ENCODE measurements at regions not wholly inside any gene's neighbourhood (a gene's known extent, or its start where the extent isn't known, plus 50 kb on each side); places are given as distances from the start of the nearest gene placed in this dataset.

DNA sequence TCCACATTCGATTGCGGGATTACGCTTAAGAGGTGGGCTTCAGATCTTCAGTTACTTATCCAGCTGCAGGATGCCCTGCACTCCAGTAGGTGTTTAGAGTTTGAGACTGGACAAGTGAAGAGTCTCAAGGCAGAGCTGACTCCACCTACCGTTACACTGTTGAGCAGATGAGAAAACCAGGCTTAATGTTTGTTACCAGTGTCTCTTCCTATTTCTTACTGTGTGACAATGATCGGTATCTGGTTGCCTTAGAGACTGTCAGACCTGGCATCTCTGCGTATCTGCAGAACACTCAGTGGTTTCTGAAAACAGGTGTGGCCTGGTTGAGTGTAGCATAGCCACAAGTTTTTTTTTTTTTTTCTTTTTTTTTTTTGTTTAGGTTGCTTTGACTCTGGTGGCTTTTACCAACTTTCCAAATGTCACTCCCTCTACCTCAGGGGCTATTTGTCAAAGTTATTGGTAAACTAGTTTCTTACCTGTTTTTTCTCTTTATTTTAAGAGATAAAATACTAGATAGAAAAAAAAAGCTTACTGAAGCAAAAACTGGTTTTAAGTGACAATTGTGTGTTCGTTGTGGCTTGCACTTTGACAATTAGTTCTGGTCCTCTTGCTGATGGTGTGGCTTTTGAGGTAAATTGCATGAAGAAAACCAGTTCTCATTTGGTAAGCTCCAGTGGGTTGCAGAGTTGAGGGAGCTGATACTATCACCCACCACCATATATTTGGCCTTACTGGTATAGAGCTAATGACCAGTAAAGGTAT, 284.8 kb downstream of the ETS1 start:
- CTCF ChIA-PET: interaction anchor here (1.0 to 2.4 kb wide), 4 partner anchors 9 to 145 kb away, joined by 3 to 6 read pairs (median 4); no protein-coding TSS in a partner anchor
- Histone ChIP-seq H3K9me1 (replicated peaks; ENCODE audit: control insufficient read depth, extremely low read depth, insufficient read depth, low read length) (no peaks in the 10 kb centered on the region), H3K4me1 (ENCODE audit: control insufficient read depth, extremely low read depth, insufficient read depth, low read length) (no peaks in the 10 kb centered on the region), H3K36me3 (ENCODE audit: control insufficient read depth in 2 of 2, extremely low read depth in 1 of 2, insufficient read depth in 2 of 2, low read length in 2 of 2) (no peaks in the 10 kb centered on the region), H2AFZ (ENCODE audit: low read depth, low read length) (no peak overlapping the region), H4K20me1 (replicated peaks; ENCODE audit: control insufficient read depth, extremely low read depth, insufficient read depth, low read length) (no peaks in the 10 kb centered on the region), H3K27ac (ENCODE audit: insufficient read depth, low read depth, low read length) (no peak overlapping the region), H3K9ac (replicated peaks; ENCODE audit: extremely low read depth, insufficient read depth, low read length) (no peak overlapping the region), H3K27me3 (ENCODE audit: control insufficient read depth in 2 of 2, insufficient read depth in 2 of 2, low read length in 2 of 2) (no peaks in the 10 kb centered on the region), H3K9me3 (replicated peaks; ENCODE audit: control insufficient read depth, insufficient read depth, low read length) (no peaks in the 10 kb centered on the region), H3K4me3 (replicated peaks in 1 of 3; ENCODE audit: insufficient read depth in 1 of 3, low read depth in 1 of 3, low read length in 3 of 3) (no peak overlapping the region), H3K79me2 (ENCODE audit: control insufficient read depth, insufficient read depth, low read length) (no peaks in the 10 kb centered on the region), H3K4me2 (ENCODE audit: insufficient read depth, low read length) (no peak overlapping the region)
- POLR2A ChIA-PET: no interaction called here
- dilution Hi-C loops (cut with MboI; ENCODE audit: extremely low pct_ligation_motif_present, low sequenced_read_pairs): loop anchor here (25.0 kb wide), 1 partner anchor 335 kb away; no protein-coding TSS in a partner anchor
- no peak for TF ChIP-seq FOS (IDR thresholded peaks at IDR 0.05; ENCODE audit: borderline replicate concordance, insufficient read depth, low read length)
- TF ChIP-seq, protein P1, sequence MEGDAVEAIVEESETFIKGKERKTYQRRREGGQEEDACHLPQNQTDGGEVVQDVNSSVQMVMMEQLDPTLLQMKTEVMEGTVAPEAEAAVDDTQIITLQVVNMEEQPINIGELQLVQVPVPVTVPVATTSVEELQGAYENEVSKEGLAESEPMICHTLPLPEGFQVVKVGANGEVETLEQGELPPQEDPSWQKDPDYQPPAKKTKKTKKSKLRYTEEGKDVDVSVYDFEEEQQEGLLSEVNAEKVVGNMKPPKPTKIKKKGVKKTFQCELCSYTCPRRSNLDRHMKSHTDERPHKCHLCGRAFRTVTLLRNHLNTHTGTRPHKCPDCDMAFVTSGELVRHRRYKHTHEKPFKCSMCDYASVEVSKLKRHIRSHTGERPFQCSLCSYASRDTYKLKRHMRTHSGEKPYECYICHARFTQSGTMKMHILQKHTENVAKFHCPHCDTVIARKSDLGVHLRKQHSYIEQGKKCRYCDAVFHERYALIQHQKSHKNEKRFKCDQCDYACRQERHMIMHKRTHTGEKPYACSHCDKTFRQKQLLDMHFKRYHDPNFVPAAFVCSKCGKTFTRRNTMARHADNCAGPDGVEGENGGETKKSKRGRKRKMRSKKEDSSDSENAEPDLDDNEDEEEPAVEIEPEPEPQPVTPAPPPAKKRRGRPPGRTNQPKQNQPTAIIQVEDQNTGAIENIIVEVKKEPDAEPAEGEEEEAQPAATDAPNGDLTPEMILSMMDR (IDR thresholded peaks at IDR 0.05; ENCODE audit: extremely low read depth in 1 of 2, insufficient read depth in 1 of 2, low read depth in 1 of 2, low read length in 2 of 2): no peak
- no peak for TF ChIP-seq EZH2 (IDR thresholded peaks at IDR 0.05; ENCODE audit: borderline replicate concordance, low read depth, low read length, severe bottlenecking)
- no peak for TF ChIP-seq GATA2 (IDR thresholded peaks at IDR 0.05; ENCODE audit: insufficient read depth, insufficient read length, low read depth, low read length)
- TF ChIP-seq POLR2A (IDR thresholded peaks at IDR 0.05; ENCODE audit: low read depth, low read length): no peak
- no peak for TF ChIP-seq JUN (IDR thresholded peaks at IDR 0.05; ENCODE audit: borderline replicate concordance, insufficient read depth, insufficient read length, low read depth)
- no peak for TF ChIP-seq POLR2AphosphoS5 (IDR thresholded peaks at IDR 0.05; ENCODE audit: insufficient read depth, low read depth, low read length)
- TF ChIP-seq MYC (IDR thresholded peaks at IDR 0.05; ENCODE audit: low read depth, low read length): no peak
- TF ChIP-seq, protein P2, sequence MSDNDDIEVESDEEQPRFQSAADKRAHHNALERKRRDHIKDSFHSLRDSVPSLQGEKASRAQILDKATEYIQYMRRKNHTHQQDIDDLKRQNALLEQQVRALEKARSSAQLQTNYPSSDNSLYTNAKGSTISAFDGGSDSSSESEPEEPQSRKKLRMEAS (IDR thresholded peaks at IDR 0.05; ENCODE audit: insufficient read depth, insufficient read length): no peak
- DNase-seq (ENCODE audit: low read depth, low spot score) (no peak), FAIRE-seq (no peak)
- no TSS peak for BruUV-seq (replicated peaks)
- intact Hi-C loops (cut with micrococcal nuclease): no loop called here

All from endothelial cell of umbilical vein (primary cell).